HEK293T (cell line): ENCODE measurements at regions not wholly inside any gene's neighbourhood (a gene's known extent, or its start where the extent isn't known, plus 50 kb on each side); places are given as distances from the start of the nearest gene placed in this dataset.
"Not testable (repeated sequence)": the region's sequence is repeated elsewhere in the genome, so short reads cannot be mapped to it uniquely, and the experiment has no call there.

Source experiments
- CTCF ChIA-PET: fragments of 350-600 bp; formaldehyde crosslinking; extraction: SDS; loops from one replicate; lab custom pipeline; 2021; ENCODE audit warnings: antibody characterized with exemption, inconsistent platforms; lab: Yijun Ruan, JAX
- POLR2A ChIA-PET: fragments of 350-600 bp; formaldehyde crosslinking; extraction: SDS; loops from one replicate; lab custom pipeline; 2020; ENCODE audit warnings: antibody characterized with exemption, inconsistent platforms; lab: Yijun Ruan, JAX
- DNase-seq: peaks from one replicate; pipeline ENCODE4 v3.0.0; 2012; ENCODE audit warnings: mixed read lengths; ENCODE audit errors: extremely low spot score
- ARNT ChIP-seq: fragments of 450-650 bp; IDR thresholded peaks from 2 replicates; pipeline ENCODE4 v1.6.1; 2017; ENCODE audit warnings: mild to moderate bottlenecking
- BHLHE40 ChIP-seq: fragments of 450-650 bp; IDR thresholded peaks from 2 replicates; pipeline ENCODE4 v1.6.1; 2016; ENCODE audit warnings: mild to moderate bottlenecking, moderate library complexity, borderline replicate concordance
- CTBP1 ChIP-seq: fragments of 450-650 bp; IDR thresholded peaks from 2 replicates; pipeline ENCODE4 v1.6.1; 2016; ENCODE audit warnings: borderline replicate concordance
- ELF4 ChIP-seq: fragments of 450-650 bp; IDR thresholded peaks from 2 replicates; pipeline ENCODE4 v1.6.1; 2017; ENCODE audit warnings: antibody characterized with exemption
- FOXA1 ChIP-seq: fragments of 450-650 bp; IDR thresholded peaks from 2 replicates; pipeline ENCODE4 v1.6.1; 2016; ENCODE audit warnings: mild to moderate bottlenecking
- FOXK2 ChIP-seq: fragments of 450-650 bp; IDR thresholded peaks from 2 replicates; pipeline ENCODE4 v1.6.1; 2016; ENCODE audit warnings: mild to moderate bottlenecking
- FOXM1 ChIP-seq: fragments of 450-650 bp; IDR thresholded peaks from 2 replicates; pipeline ENCODE4 v1.6.1; 2017; ENCODE audit warnings: mild to moderate bottlenecking, borderline replicate concordance
- HDGF ChIP-seq: fragments of 450-650 bp; IDR thresholded peaks from 2 replicates; pipeline ENCODE4 v1.6.1; 2017; ENCODE audit warnings: antibody characterized with exemption, borderline replicate concordance
- L3MBTL2 ChIP-seq: fragments of 450-650 bp; conservative IDR thresholded peaks from 2 replicates; pipeline ENCODE4 v1.6.1; 2016; ENCODE audit warnings: mild to moderate bottlenecking
- LEF1 ChIP-seq: fragments of 450-650 bp; IDR thresholded peaks from 2 replicates; pipeline ENCODE4 v1.6.1; 2017; ENCODE audit warnings: mild to moderate bottlenecking, borderline replicate concordance
- NFRKB ChIP-seq: fragments of 450-650 bp; IDR thresholded peaks from 2 replicates; pipeline ENCODE4 v1.6.1; 2016; ENCODE audit warnings: mild to moderate bottlenecking, moderate library complexity
- SP1 ChIP-seq: fragments of 450-650 bp; IDR thresholded peaks from 2 replicates; pipeline ENCODE4 v1.6.1; 2017
- SUZ12 ChIP-seq: fragments of 450-650 bp; IDR thresholded peaks from 2 replicates; pipeline ENCODE4 v1.6.1; 2016; ENCODE audit warnings: mild to moderate bottlenecking
- TARDBP ChIP-seq: fragments of 450-650 bp; IDR thresholded peaks from 2 replicates; pipeline ENCODE4 v1.6.1; 2016
- ZNF384 ChIP-seq: fragments of 450-650 bp; IDR thresholded peaks from 2 replicates; pipeline ENCODE4 v1.6.1; 2016
- TF ChIP-seq, protein P1 (sequence below): fragments of 450-650 bp; IDR thresholded peaks from 2 replicates; pipeline ENCODE4 v1.6.1; 2016

DNA sequence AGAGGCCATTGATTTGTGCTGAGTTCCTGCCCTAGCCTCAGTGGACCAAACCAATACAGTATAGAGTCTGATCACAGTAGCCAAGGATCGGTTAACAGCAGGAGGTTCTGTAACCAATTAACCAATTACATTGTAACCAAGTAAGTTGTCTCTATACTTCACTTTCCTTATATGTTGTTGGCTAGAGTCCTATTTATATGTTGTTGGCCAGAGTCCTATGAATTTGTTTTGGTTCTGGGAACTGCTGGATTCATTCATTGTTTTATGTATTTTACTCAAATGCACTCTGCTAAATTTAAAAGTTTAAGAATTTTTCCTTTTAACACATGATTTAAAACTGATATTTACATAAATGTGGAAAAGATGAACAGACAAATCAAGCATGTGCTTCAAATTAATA, 597.4 kb upstream of the HS3ST5 start:
- DNase-seq: no peak
- POLR2A ChIA-PET: no interaction called here
- no peak for TF ChIP-seq ZNF384
- TF ChIP-seq SUZ12: no peak
- TF ChIP-seq NFRKB: no peak
- TF ChIP-seq HDGF: no peak
- TF ChIP-seq ELF4: no peak
- TF ChIP-seq, protein P1, sequence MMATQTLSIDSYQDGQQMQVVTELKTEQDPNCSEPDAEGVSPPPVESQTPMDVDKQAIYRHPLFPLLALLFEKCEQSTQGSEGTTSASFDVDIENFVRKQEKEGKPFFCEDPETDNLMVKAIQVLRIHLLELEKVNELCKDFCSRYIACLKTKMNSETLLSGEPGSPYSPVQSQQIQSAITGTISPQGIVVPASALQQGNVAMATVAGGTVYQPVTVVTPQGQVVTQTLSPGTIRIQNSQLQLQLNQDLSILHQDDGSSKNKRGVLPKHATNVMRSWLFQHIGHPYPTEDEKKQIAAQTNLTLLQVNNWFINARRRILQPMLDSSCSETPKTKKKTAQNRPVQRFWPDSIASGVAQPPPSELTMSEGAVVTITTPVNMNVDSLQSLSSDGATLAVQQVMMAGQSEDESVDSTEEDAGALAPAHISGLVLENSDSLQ: no peak
- TF ChIP-seq LEF1: no peak
- no peak for TF ChIP-seq SP1
- no peak for TF ChIP-seq L3MBTL2
- no peak for TF ChIP-seq FOXM1
- TF ChIP-seq TARDBP: no peak
- CTCF ChIA-PET: no interaction called here

DNA sequence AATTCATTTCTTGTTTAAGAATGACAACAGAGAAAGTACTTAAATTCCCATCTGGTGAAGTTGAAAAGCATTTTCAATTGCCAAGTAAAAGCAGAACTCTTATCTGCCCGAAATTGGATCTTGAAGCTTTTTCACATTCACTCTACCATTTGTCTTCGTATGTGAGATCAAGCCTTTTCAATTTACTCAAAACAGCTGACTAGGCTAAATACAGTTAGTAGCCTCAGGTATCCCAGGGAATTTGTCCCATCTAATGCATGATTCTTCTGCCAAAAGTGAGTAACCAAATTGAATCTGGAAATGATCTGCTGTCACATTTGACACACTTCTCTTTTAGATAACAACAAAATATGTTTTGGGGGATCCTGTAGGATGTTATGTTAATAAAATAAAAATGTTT, 596.8 kb upstream of the HS3ST5 start:
- CTCF ChIA-PET: no interaction called here

GRCh38 chr6:114936080-114936479, 593.3 kb upstream of the HS3ST5 start:
- ChIA-PET POLR2A (no interaction called here), CTCF (no interaction called here)
- DNase-seq: no peak
- TF ChIP-seq ARNT (no peak), NFRKB (no peak), SUZ12 (no peak), SP1 (no peak), CTBP1 (no peak), L3MBTL2 (no peak), FOXA1 (no peak), FOXK2 (no peak), FOXM1 (no peak), ZNF384 (no peak), LEF1 (no peak), HDGF (no peak), TARDBP (no peak), ELF4 (no peak), BHLHE40 (no peak)
- TF ChIP-seq, protein P1: no peak

More for the DNA sequence above, 596.8 kb upstream of the HS3ST5 start:
- POLR2A ChIA-PET: no interaction called here
- TF ChIP-seq LEF1 (no peak), NFRKB (no peak), ARNT (no peak), SUZ12 (no peak), ELF4 (no peak), HDGF (no peak), ZNF384 (no peak)
- TF ChIP-seq, protein P1: no peak
- no peak for DNase-seq

DNA sequence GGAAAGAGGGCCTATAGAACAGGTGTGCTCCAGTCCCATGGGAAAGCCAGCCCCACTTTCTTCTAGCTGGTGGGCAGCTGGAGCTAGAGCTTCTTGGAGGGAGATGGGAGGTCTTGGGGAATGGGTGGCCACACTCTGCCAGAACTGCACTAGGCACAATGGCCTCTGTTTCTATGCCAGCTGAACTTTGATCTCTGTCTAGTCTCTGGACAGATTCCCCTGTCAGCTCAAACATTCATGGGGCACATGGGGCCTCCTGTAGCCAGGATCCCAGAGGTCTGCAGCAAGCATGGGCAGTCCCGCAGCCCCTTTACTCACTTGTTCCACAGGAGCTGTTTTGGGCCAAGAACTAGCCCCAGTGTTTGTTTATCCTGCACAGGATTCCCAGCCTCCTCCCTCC, 591.3 kb upstream of the HS3ST5 start:
- ChIA-PET CTCF (no interaction called here), POLR2A (no interaction called here)
- TF ChIP-seq ELF4 (no peak), HDGF (no peak), LEF1 (no peak), FOXA1 (no peak), SUZ12 (no peak)
- no peak for DNase-seq

GRCh38 chr6:114928731-114929130, 585.9 kb upstream of the HS3ST5 start:
- POLR2A ChIA-PET, DNase-seq, CTCF ChIA-PET: not testable (repeated sequence)

GRCh38 chr6:114906096-114906495, 563.3 kb upstream of the HS3ST5 start:
- ChIA-PET POLR2A (no interaction called here), CTCF (no interaction called here)
- no peak for DNase-seq
- TF ChIP-seq FOXA1 (no peak), ARNT (no peak), SP1 (no peak), FOXK2 (no peak), SUZ12 (no peak), BHLHE40 (no peak), FOXM1 (no peak), TARDBP (no peak), CTBP1 (no peak), ZNF384 (no peak), L3MBTL2 (no peak), NFRKB (no peak), HDGF (no peak), ELF4 (no peak), LEF1 (no peak)
- TF ChIP-seq, protein P1: no peak
